HEK293T (cell line): ENCODE measurements at regions not wholly inside any gene's neighbourhood (a gene's known extent, or its start where the extent isn't known, plus 50 kb on each side); places are given as distances from the start of the nearest gene placed in this dataset.
A peak's percentile ranks its signal among the peaks of the same experiment; 100 is the strongest.

Experiments
- CTCF ChIA-PET: fragments of 350-600 bp; formaldehyde crosslinking; extraction: SDS; loops from one replicate; lab custom pipeline; 2021; ENCODE audit warnings: antibody characterized with exemption, inconsistent platforms; lab: Yijun Ruan, JAX
- POLR2A ChIA-PET: fragments of 350-600 bp; formaldehyde crosslinking; extraction: SDS; loops from one replicate; lab custom pipeline; 2020; ENCODE audit warnings: antibody characterized with exemption, inconsistent platforms; lab: Yijun Ruan, JAX
- DNase-seq: peaks from one replicate; pipeline ENCODE4 v3.0.0; 2012; ENCODE audit warnings: mixed read lengths; ENCODE audit errors: extremely low spot score
- ARNT ChIP-seq: fragments of 450-650 bp; IDR thresholded peaks from 2 replicates; pipeline ENCODE4 v1.6.1; 2017; ENCODE audit warnings: mild to moderate bottlenecking
- BHLHE40 ChIP-seq: fragments of 450-650 bp; IDR thresholded peaks from 2 replicates; pipeline ENCODE4 v1.6.1; 2016; ENCODE audit warnings: mild to moderate bottlenecking, moderate library complexity, borderline replicate concordance
- CTBP1 ChIP-seq: fragments of 450-650 bp; IDR thresholded peaks from 2 replicates; pipeline ENCODE4 v1.6.1; 2016; ENCODE audit warnings: borderline replicate concordance
- ELF4 ChIP-seq: fragments of 450-650 bp; IDR thresholded peaks from 2 replicates; pipeline ENCODE4 v1.6.1; 2017; ENCODE audit warnings: antibody characterized with exemption
- FOXA1 ChIP-seq: fragments of 450-650 bp; IDR thresholded peaks from 2 replicates; pipeline ENCODE4 v1.6.1; 2016; ENCODE audit warnings: mild to moderate bottlenecking
- FOXK2 ChIP-seq: fragments of 450-650 bp; IDR thresholded peaks from 2 replicates; pipeline ENCODE4 v1.6.1; 2016; ENCODE audit warnings: mild to moderate bottlenecking
- FOXM1 ChIP-seq: fragments of 450-650 bp; IDR thresholded peaks from 2 replicates; pipeline ENCODE4 v1.6.1; 2017; ENCODE audit warnings: mild to moderate bottlenecking, borderline replicate concordance
- HDGF ChIP-seq: fragments of 450-650 bp; IDR thresholded peaks from 2 replicates; pipeline ENCODE4 v1.6.1; 2017; ENCODE audit warnings: antibody characterized with exemption, borderline replicate concordance
- L3MBTL2 ChIP-seq: fragments of 450-650 bp; conservative IDR thresholded peaks from 2 replicates; pipeline ENCODE4 v1.6.1; 2016; ENCODE audit warnings: mild to moderate bottlenecking
- LEF1 ChIP-seq: fragments of 450-650 bp; IDR thresholded peaks from 2 replicates; pipeline ENCODE4 v1.6.1; 2017; ENCODE audit warnings: mild to moderate bottlenecking, borderline replicate concordance
- NFRKB ChIP-seq: fragments of 450-650 bp; IDR thresholded peaks from 2 replicates; pipeline ENCODE4 v1.6.1; 2016; ENCODE audit warnings: mild to moderate bottlenecking, moderate library complexity
- PKNOX1 ChIP-seq: fragments of 450-650 bp; IDR thresholded peaks from 2 replicates; pipeline ENCODE4 v1.6.1; 2016
- SP1 ChIP-seq: fragments of 450-650 bp; IDR thresholded peaks from 2 replicates; pipeline ENCODE4 v1.6.1; 2017
- SUZ12 ChIP-seq: fragments of 450-650 bp; IDR thresholded peaks from 2 replicates; pipeline ENCODE4 v1.6.1; 2016; ENCODE audit warnings: mild to moderate bottlenecking
- TARDBP ChIP-seq: fragments of 450-650 bp; IDR thresholded peaks from 2 replicates; pipeline ENCODE4 v1.6.1; 2016
- ZNF384 ChIP-seq: fragments of 450-650 bp; IDR thresholded peaks from 2 replicates; pipeline ENCODE4 v1.6.1; 2016

- CTCF ChIA-PET = no interaction called here
Observed at GRCh38 chr1:55904541-55904940, 674.8 kb downstream of the PLPP3 start.

GRCh38 chr1:55898181-55898580 is 681.2 kb downstream of the PLPP3 start:
- POLR2A ChIA-PET = no interaction called here
- DNase-seq = no peak
- TF ChIP-seq PKNOX1 (no peak), BHLHE40 (no peak), ELF4 (no peak), FOXM1 (no peak), CTBP1 (no peak), SUZ12 (no peak), LEF1 (no peak), HDGF (no peak), ZNF384 (no peak), FOXK2 (no peak), FOXA1 (no peak), SP1 (no peak)
- CTCF ChIA-PET = no interaction called here

More at GRCh38 chr1:55904541-55904940, 674.8 kb downstream of the PLPP3 start:
- POLR2A ChIA-PET = no interaction called here
- no peak for DNase-seq
- TF ChIP-seq ARNT (no peak), FOXM1 (no peak), NFRKB (no peak), FOXK2 (no peak), FOXA1 (no peak), HDGF (no peak), ZNF384 (no peak), L3MBTL2 (no peak), SUZ12 (no peak)

- no peak for TF ChIP-seq BHLHE40
- TF ChIP-seq TARDBP = no peak
- TF ChIP-seq SUZ12 = no peak
- no peak for TF ChIP-seq ELF4
- no peak for TF ChIP-seq SP1
- TF ChIP-seq ARNT = no peak
- TF ChIP-seq FOXM1 = no peak
- TF ChIP-seq HDGF = no peak
- no peak for TF ChIP-seq FOXA1
- no peak for TF ChIP-seq L3MBTL2
- no peak for TF ChIP-seq LEF1
- TF ChIP-seq CTBP1 = no peak
- TF ChIP-seq ZNF384 = no peak
- no peak for TF ChIP-seq PKNOX1
- TF ChIP-seq FOXK2 = no peak
- TF ChIP-seq NFRKB = no peak
- POLR2A ChIA-PET = no interaction called here
Observed at GRCh38 chr1:55896210-55896609, 681.0 kb upstream of the USP24 start.

GRCh38 chr1:55894521-55894920 is 679.4 kb upstream of the USP24 start:
- DNase-seq = no peak
- TF ChIP-seq FOXM1 = no peak
- TF ChIP-seq BHLHE40 = no peak
- no peak for TF ChIP-seq FOXK2
- no peak for TF ChIP-seq HDGF
- no peak for TF ChIP-seq TARDBP
- TF ChIP-seq ELF4 = no peak
- no peak for TF ChIP-seq SP1
- TF ChIP-seq L3MBTL2 = no peak
- TF ChIP-seq ZNF384 = no peak
- no peak for TF ChIP-seq LEF1
- ChIA-PET CTCF (no interaction called here), POLR2A (no interaction called here)

More at GRCh38 chr1:55896210-55896609, 681.0 kb upstream of the USP24 start:
- CTCF ChIA-PET = no interaction called here
- no peak for DNase-seq

- no peak for TF ChIP-seq HDGF
- no peak for TF ChIP-seq NFRKB
- TF ChIP-seq BHLHE40 = no peak
- TF ChIP-seq PKNOX1 = no peak
- no peak for TF ChIP-seq SP1
- peak; percentile 49 for DNase-seq
- ChIA-PET POLR2A (no interaction called here), CTCF (no interaction called here)
Observed at GRCh38 chr1:55893155-55893554, 678.0 kb upstream of the USP24 start.

GRCh38 chr1:55888685-55889317 is 673.6 kb upstream of the USP24 start:
- POLR2A ChIA-PET = no interaction called here
- no peak for DNase-seq
- TF ChIP-seq L3MBTL2 (no peak), LEF1 (no peak), TARDBP (no peak), BHLHE40 (no peak), SP1 (no peak), SUZ12 (no peak), FOXK2 (no peak), CTBP1 (no peak), NFRKB (no peak), FOXM1 (no peak), FOXA1 (no peak), ZNF384 (no peak), HDGF (no peak), PKNOX1 (no peak), ARNT (no peak), ELF4 (no peak)
- CTCF ChIA-PET = no interaction called here
